ENCODE measurements at regions not wholly inside any gene's neighbourhood (a gene's known extent, or its start where the extent isn't known, plus 50 kb on each side); places are given as distances from the start of the nearest gene placed in this dataset.

DNA sequence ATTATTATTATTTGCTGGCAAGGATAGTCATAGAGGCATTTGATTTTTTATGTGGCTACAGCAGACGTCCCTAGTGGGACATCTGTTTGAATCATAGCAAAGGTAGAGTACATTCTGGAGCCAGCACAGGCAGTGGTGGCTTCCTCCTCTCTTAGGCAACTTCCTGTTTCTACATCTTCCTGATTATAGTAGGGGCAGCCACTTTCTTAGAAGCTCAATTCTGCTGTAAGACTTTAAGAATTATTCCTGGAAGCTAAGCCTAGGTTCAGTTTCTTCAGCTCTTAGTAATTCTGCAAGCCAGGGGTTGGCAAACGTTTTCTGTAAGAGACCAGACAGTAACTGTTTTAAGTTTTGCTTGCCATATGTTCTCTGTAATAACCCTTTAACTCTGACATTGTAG lies 129.3 kb upstream of the TENM4 start:
- DNase-seq, result no peak

GRCh38 chr11:79564288-79564925 lies 123.6 kb upstream of the TENM4 start:
- DNase-seq, result no peak

DNA sequence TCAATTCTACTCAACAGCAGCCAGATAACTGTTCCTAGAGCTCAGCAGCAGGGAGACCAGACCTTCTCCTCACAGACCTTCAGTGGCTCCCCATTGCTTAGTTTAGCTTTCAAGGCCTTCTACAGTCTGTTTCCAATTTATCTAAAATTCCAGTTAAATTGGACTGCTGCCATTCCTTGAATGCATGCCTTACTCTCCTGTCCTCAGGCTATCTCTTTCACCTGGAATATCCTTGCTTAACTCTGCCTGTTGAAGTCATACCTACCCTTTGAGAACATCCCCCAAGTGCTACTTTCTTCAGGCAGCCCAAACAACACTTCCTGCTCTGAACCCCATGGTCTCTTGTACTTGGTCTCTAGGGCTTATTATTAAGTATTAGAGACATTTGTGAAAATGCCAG lies 120.7 kb upstream of the TENM4 start:
- DNase-seq, result no peak

GRCh38 chr11:79550809-79551208 lies 110.0 kb upstream of the TENM4 start:
- DNase-seq, result no peak

- DNase-seq, result no peak
Measured at GRCh38 chr11:79547256-79547655, 106.4 kb upstream of the TENM4 start.

DNA sequence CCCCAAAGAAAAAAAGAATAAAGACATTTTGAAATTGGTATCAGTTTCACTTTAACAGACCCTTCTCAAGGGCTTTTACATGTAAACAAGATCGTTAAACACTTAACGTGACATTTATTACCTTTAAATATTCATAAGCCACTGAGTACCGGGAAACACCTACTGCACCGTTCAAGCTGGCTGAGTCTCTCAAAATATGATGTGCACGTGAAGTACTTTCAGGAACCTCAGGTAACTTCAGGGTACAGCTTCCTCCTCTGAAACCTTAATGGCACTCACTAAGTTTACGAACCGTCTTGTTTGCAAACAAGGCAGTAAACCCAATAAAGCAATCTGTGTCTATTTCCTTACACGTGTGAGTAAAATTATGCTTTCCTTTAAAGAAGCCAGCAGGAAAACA lies 105.5 kb upstream of the TENM4 start:
- no peak for DNase-seq

DNA sequence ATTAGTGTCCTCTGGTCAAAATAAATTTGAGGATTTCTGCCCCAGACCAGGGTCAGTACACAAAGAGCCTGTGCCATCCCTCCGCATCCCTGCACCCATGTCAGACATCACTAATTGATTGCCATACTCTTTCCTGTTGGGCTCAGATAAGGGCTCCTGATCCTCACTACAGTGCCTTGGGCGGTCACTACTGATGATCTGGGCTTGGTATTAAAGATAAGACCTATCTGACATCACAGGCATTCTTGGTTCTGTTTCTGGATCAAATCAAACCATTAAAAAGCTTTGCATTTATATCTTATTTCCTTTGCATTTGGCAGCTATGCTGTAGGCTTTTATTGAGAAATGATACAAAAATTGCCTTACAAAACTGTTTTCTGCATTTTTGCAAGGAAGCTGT lies 103.5 kb upstream of the TENM4 start:
- DNase-seq, result no peak

DNA sequence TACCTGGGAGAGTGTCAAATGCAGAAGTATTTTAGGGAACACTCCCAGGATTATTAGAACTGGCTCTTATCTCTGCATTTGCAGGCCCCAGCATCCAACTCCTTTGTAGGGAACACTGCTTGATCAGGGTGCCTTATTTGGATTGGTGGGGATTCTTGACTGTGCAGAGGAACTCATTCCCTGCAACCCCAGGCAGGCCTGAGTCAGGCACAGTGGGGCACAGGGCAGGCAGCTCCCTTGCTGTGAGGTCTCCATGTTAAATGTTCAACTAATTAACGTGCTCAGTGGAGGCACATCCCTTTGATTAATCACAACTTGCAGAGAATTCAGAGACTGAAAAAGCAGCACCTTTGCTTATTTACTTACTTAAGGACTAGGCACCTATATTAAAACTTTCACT lies 102.3 kb upstream of the TENM4 start:
- DNase-seq, result no peak

DNA sequence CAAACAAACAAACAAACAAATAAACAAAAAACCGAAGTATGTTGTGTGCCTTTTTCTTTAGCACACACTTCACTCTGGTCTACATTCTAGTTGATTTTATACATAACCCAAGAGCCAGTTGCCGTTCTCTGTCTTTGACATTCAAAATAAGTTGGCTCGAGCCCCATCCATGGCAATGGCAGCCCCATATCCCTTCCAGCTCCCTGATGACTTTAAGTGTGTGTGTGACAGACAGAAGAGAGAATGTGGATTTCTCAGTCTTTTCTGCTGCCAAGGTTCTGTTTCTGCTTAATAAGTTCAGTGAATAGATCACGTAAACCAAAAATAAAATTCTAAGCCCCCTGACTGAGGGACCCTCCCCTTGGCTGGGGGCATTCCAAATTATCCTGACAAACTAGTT lies 100.6 kb upstream of the TENM4 start:
- no peak for DNase-seq

- no peak for DNase-seq
Measured at GRCh38 chr11:79538775-79539174, 97.9 kb upstream of the TENM4 start.

- DNase-seq, result no peak
Measured at GRCh38 chr11:79536155-79536917, 95.5 kb upstream of the TENM4 start.

- no peak for DNase-seq
Measured at GRCh38 chr11:79535606-79536005, 94.8 kb upstream of the TENM4 start.

DNA sequence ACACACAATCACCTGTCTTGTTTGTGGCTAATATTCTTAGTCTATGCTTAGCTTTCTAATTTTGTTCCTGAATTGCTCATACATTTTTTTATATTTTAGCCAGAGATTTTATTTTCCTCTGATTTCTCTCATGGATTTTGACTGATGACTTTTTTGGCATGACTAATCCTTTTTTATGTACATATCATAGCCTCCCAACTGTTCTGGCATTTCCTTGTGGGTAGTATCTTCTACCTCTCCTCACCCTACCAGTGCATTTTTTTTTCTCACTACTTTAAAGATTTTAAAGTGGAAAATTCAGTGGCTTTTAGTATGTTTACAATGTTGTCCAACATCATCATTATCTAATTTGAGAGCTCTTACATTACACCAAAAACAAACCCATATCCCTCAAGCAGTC lies 84.4 kb upstream of the TENM4 start:
- no peak for DNase-seq

GRCh38 chr11:79522626-79523025 lies 81.8 kb upstream of the TENM4 start:
- DNase-seq, result no peak

GRCh38 chr11:79520086-79520485 lies 79.3 kb upstream of the TENM4 start:
- DNase-seq, result no peak

- DNase-seq, result no peak
Measured at GRCh38 chr11:79515781-79516180, 75.0 kb upstream of the TENM4 start.

GRCh38 chr11:79514695-79515094 lies 73.9 kb upstream of the TENM4 start:
- DNase-seq, result no peak

DNA sequence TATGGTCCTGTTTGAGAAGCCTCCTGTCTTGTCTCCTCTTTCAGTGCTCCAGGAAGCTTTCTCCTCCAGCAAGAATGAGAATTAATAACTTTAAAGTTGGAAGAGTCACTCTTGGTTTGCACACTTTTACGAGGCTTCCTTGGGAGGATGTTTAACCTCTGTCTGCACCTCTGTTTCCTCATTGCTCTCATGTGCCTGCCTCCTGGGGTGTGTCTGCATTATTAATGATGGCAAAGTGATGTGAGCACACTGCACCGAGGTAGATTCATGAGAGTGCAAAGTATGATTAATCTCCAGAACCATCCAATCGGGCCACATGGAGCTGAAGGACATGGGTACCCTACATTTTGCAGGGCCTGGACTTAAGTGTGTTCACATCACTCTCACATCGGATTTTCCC lies 73.5 kb upstream of the TENM4 start:
- DNase-seq, result no peak

GRCh38 chr11:79512706-79513469 lies 72.1 kb upstream of the TENM4 start:
- DNase-seq, result no peak

DNA sequence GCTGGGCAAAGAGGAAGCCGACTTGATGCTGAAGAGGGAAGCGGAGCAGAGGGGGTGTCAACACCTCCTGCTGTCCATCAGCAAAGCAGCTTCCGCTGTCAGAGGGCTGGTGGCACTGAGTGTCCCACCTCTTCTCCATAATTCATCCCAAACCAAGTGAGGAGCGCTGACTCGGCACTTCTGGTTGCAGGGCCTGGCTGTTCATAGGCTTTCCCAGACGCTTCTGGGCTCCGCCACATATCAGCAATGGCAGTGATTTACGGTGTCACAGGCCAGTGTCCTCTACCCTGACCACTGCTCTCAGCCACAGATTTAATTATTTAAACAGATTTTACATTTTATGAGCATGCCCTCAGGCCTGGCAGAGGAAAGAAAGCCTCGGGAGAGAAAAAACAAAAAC lies 70.1 kb upstream of the TENM4 start:
- DNase-seq, result no peak

DNA sequence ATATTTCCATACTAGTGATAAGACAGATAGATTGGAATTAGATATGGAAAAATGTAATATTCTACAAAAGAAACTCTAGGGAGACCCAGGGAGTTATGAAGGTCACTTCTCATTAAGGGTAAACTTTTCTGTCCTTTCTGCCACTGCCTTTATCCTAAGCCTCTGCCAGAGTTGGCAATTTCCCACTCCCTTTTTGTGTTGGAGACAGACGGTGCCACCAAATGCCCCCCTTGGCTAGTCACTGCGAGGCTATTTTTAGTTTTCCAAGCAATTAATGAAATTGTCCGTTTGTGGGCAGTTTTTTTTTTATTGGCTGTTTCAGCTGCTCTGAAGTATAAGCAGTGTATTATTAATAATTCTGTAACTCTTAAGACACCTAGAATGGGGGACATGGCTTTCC lies 67.6 kb upstream of the TENM4 start:
- DNase-seq, result no peak

- DNase-seq, result no peak
Measured at GRCh38 chr11:79507706-79508105, 66.9 kb upstream of the TENM4 start.

DNA sequence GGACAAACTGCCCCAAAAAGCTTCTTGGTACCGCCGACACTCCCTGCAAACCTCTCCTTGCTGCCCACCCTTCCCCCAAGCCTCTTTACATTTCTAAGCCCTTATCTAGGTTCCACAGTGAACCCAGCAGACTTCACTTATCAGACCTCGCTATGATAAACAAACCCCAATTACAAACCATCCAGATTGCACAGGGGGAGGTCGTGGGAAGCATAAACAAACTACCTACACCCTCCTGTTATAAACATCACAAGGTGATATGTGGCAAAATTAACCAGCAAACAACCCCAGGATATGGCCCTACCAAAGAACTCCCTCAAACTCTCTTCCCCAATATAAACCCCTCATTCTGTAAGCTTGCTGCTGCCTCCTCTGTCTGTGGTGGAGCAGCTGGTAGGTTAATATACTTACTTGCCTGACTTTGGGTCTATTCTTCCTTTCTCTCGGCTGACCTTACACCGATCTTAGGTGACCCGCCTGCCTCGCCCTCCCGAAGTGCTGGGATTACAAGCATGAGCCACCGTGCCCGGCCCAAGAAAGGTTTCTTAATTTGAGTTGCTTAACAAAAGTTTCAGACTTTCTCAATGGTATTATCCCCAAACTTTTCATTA lies 66.0 kb upstream of the TENM4 start:
- no peak for DNase-seq

DNA sequence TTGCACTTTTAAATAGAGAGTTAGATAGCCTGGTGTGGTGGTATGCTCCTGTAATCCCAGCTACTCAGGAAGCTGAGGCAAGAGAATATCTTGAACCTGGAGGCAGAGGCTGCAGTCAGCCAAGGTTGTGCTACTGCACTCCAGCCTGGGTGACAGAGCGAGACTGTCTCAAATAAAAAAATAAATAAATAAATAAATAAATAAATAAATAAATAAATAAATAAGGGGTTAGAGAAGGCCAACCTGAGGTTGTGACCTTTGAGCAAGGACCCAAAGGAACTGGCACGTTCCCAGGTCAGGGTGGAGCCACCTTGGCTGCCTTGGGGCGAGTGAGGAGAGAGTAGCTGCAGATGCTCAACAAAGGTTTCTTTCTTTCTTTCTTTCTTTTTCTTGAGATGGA lies 65.3 kb upstream of the TENM4 start:
- no peak for DNase-seq
